Thoracic aorta (tissue), 2 donors: ENCODE measurements at regions not wholly inside any gene's neighbourhood (a gene's known extent, or its start where the extent isn't known, plus 50 kb on each side); places are given as distances from the start of the nearest gene placed in this dataset.
"Not testable (repeated sequence)": the region's sequence is repeated elsewhere in the genome, so short reads cannot be mapped to it uniquely, and the experiment has no call there.

ENCODE experiments used
- ATAC-seq: fragments of 150-250 bp; one replicate; pipeline ENCODE4 v1.8.0; 2017; ENCODE audit warnings: low read depth; ENCODE audit not compliant: insufficient number of reproducible peaks, low FRiP score
- DNase-seq: peaks from one replicate; pipeline ENCODE4 v3.0.0-alpha.2; 2020; ENCODE audit warnings: low spot score
- H3K27ac ChIP-seq, 2 donors: fragments of 200-600 bp; sonication (generic); 1 replicate in 1 of 2; 2 replicates in 1 of 2; pipeline ENCODE4 v1.5.1; 2016; ENCODE audit warnings: mild to moderate bottlenecking in 2 of 2, moderate library complexity in 2 of 2
- H3K27me3 ChIP-seq: fragments of 200-600 bp; sonication (generic); replicated peaks from 2 replicates; pipeline ENCODE4 v1.6.0; 2016; ENCODE audit warnings: mild to moderate bottlenecking; ENCODE audit not compliant: insufficient read depth
- H3K36me3 ChIP-seq: fragments of 200-600 bp; sonication (generic); one replicate; pipeline ENCODE4 v1.5.1; 2016
- H3K4me1 ChIP-seq, 2 donors: fragments of 200-600 bp; sonication (generic); 1 replicate in 1 of 2; 2 replicates in 1 of 2; pipeline versions ENCODE4 v1.5.1 to v1.6.0; 2016; ENCODE audit warnings: low read depth in 2 of 2, mild to moderate bottlenecking in 1 of 2; ENCODE audit not compliant: control insufficient read depth in 1 of 2
- H3K4me3 ChIP-seq: fragments of 200-600 bp; sonication (generic); 2 replicates; pipeline ENCODE4 v1.5.1; 2016; ENCODE audit warnings: mild to moderate bottlenecking
- H3K9me3 ChIP-seq: fragments of 200-600 bp; sonication (generic); 2 replicates; pipeline ENCODE4 v1.5.1; 2016
- CTCF ChIP-seq: fragments of 200-600 bp; sonication (generic); IDR thresholded peaks from one replicate; pipeline ENCODE4 v1.5.1; 2019; ENCODE audit warnings: antibody characterized with exemption

GRCh38 chr2:235105821-235106359 is 154.1 kb downstream of the SH3BP4 start:
- Histone ChIP-seq H3K4me3 (no peak overlapping the region), H3K27me3 (no peaks in the 10 kb centered on the region), H3K9me3 (no peaks in the 10 kb centered on the region), H3K27ac (no peak overlapping the region), H3K36me3 (no peaks in the 10 kb centered on the region), H3K4me1 (peaks cover 0 to 7% of the 10 kb centered on the region in 2 donors)
- TF ChIP-seq CTCF: no peak
- no peak for ATAC-seq
- no peak for DNase-seq

- Histone ChIP-seq H3K9me3 (no peaks in the 10 kb centered on the region), H3K4me3 (no peak overlapping the region), H3K27ac (no peak overlapping the region), H3K4me1 (peaks cover 0 to 7% of the 10 kb centered on the region in 2 donors), H3K27me3 (no peaks in the 10 kb centered on the region), H3K36me3 (no peaks in the 10 kb centered on the region)
- peak; percentile 63 for TF ChIP-seq CTCF
- DNase-seq (no peak), ATAC-seq (peak; percentile 35)
Observed at GRCh38 chr2:235106874-235107639, 155.2 kb downstream of the SH3BP4 start.

GRCh38 chr2:235107640-235107951 is 155.8 kb downstream of the SH3BP4 start:
- no peak for TF ChIP-seq CTCF
- H3K9me3 ChIP-seq: no peaks in the 10 kb centered on the region
- ATAC-seq (peak; percentile 33), DNase-seq (no peak)
- H3K27me3 ChIP-seq: no peaks in the 10 kb centered on the region
- H3K36me3 ChIP-seq: no peaks in the 10 kb centered on the region
- H3K4me1 ChIP-seq: peaks cover 0 to 7% of the 10 kb centered on the region in 2 donors
- no peak overlapping the region for H3K4me3 ChIP-seq
- no peak overlapping the region for H3K27ac ChIP-seq

DNA sequence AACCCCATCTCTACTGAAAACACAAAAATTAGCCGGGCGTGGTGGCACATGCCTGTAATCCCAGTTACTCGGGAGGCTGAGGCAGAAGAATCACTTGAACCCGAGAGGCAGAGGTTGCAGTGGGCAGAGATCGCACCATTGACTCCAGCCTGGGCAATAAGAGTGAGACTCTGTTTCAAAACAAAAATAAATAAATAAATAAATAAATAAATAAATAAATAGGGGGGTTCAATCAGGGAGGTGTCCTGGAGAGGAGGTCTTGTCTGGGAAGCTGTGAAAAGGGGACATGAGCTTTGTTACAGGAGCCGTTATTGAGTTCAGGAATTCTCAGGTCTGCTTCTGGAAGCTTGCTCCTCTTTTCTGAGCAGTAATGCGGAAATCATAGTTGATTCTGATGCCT is 157.7 kb downstream of the SH3BP4 start:
- H3K4me1 ChIP-seq, H3K36me3 ChIP-seq, H3K27ac ChIP-seq, ATAC-seq, H3K27me3 ChIP-seq, H3K4me3 ChIP-seq, H3K9me3 ChIP-seq, DNase-seq: not testable (repeated sequence)

- DNase-seq (no peak), ATAC-seq (no peak)
- TF ChIP-seq CTCF: no peak
- Histone ChIP-seq H3K4me3 (no peak overlapping the region), H3K27ac (no peak overlapping the region), H3K9me3 (no peaks in the 10 kb centered on the region), H3K4me1 (no peaks in the 10 kb centered on the region), H3K27me3 (no peaks in the 10 kb centered on the region), H3K36me3 (no peaks in the 10 kb centered on the region)
Observed at GRCh38 chr2:235112365-235112764, 160.5 kb downstream of the SH3BP4 start.

DNA sequence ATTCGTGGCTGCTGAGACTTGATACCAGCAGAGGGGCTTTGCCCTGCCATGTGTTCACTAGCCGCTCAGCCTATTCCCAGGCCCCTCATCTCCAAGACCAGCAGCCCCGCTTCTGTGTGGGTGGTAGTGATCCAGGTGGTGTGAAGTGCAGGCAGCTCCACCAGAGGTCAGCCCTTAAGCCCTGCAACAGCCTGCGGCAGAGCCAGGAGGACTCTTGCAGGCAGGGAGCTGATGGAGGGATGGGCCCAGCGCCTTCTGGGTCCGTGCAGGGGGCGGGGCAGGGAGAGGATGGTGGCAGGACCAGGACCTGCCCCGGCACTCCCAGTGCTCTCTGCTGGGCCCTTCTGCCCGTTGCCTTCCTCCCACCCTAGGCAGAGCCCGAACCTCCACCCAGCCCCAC is 162.0 kb downstream of the SH3BP4 start:
- Histone ChIP-seq H3K27ac (no peak overlapping the region), H3K27me3 (no peaks in the 10 kb centered on the region), H3K9me3 (no peaks in the 10 kb centered on the region), H3K4me1 (no peaks in the 10 kb centered on the region), H3K4me3 (no peak overlapping the region), H3K36me3 (no peaks in the 10 kb centered on the region)
- ATAC-seq (no peak), DNase-seq (no peak)
- no peak for TF ChIP-seq CTCF
